ENCODE measurements at regions not wholly inside any gene's neighbourhood (a gene's known extent, or its start where the extent isn't known, plus 50 kb on each side); places are given as distances from the start of the nearest gene placed in this dataset.

DNA sequence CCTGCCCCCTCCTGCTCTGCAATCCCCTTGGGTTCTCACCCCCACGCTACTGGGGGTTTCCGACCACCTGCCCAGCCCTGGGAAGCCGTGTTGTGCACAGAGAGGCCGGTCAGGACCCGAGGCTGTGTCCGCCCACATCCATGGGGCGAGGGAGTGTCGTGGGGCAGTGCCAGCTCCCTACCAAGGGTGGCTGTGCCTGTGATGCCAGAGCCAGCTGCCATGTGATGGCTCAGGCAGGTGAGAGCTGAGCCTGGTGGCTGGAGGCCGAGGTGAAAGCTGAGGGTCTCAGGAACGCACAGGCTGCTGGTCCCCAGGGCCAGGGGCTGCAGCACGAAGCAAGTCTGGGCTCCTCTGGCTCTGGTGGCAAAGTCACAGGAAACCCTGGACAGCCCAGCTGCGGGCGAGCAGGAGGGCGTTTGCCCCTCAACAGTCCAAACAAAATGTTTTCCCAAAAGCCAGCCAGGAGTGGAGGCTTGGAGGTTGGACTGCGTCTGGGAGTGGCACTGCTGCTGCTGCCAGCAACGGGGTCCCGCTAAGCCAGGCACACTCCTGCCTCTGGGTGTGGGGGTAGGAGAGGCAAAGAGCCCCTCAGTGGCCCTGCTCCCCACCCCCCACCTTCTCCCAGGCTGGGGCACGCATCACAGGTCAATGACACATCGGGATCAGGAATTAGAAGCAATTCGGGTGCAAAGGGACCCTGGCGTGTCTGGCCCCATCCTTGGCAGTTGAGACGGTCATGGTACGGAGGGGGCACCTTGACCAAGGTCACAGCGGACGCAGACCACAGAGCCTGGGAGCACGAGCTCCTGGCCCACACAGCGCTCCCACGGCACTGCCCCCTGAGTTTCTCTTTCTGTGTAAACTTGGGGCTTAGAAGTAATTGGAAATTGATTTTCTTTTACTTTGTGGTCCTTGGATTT lies 72.4 kb upstream of the GPC1 start:
- DNase-seq = no peak

- no peak for DNase-seq
Observed at GRCh38 chr2:240363746-240364581, 71.5 kb upstream of the GPC1 start.

- no peak for DNase-seq
Observed at GRCh38 chr2:240364582-240364960, 70.9 kb upstream of the GPC1 start.

DNA sequence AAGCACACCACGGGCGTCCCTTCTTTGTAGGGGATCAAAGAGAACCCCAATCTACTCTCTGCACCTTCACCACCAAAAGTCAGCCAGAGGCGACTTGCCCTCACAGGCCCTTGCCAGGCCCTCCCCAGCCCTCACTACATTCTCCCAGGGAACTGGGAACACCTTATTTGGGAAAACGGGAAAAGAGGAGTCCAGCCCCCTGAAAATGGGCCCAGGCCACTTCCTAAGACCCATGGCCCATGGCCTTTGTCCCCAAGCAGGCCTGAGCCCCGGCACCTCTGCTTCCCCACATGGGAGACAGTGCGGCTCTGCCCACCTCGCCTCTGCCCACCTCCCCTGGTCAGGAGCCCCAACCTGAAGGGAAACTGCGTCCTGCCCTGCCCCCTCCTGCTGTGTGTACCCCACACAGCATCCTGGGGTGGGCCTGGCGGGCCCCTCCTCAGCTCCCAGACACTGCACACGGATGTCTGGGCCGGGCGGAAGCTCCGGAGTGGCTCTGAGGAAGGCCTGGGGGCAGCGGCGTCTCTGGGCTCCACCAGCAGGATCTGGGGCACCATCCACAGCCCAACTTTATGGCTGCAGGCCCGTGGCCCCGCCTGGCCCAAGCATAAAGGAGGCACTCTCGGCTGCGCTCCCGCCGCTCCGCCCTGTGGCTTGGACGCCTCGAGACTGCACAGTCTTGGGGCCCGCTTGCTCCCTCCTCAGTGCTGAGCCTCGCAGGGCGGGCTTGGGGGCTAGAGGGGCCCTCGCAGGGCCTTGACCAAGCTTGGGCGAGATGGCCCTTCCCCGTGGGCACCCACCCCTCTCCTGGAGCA lies 70.3 kb upstream of the GPC1 start:
- no peak for DNase-seq

DNA sequence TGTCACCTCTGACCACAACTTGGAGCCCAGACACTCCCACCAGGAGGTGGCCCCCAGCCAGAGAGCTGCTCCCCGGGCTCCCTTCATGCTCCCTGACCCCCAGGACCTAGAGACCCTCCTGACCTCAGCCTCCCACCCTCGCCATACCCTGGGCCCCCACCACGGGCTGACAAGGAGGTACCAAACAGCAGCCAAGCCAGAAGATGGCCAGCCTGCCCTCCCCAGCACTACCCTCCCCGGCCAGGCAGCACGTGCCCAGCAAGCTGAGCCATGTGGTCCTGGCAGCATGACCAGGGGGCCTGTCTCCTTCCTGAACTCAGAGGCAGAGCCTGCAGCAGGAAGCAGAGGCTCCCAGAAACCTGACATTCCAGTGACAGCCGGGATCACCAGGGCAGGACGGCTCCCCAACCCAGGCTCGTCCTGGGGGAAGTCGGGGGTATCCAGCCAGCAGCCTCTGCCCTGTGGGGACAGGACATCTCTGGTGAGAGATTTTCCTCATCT lies 69.4 kb upstream of the GPC1 start:
- DNase-seq = no peak

GRCh38 chr2:240366901-240367300 lies 68.6 kb upstream of the GPC1 start:
- no peak for DNase-seq

- no peak for DNase-seq
Observed at GRCh38 chr2:240367721-240368120, 67.7 kb upstream of the GPC1 start.

DNA sequence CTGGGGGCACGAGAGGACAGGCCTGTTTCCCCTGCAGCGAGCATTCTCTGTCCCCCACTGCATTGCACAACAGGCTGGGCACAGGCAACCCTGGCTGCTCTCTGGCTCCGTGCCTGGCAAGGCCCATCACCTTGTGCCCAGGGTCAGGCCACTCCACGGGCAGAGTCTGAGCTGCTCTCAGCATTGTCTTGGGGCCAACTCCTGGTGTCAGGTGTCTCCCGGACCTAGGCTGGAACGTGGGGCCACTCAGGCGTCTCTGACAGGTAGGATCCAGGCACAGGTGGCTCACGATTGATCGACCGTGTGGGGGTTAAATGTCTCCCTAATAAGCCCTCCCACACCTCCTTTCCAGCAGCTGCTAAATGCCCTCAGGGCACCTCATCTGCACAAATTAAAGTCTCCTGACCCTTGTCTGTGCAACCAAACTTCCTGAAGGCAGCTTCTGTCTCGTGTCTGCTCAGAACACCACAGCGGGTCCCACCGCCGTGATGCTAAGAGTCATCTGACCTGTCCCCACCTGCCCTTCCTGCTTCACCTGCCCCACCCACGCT lies 66.6 kb upstream of the GPC1 start:
- no peak for DNase-seq

DNA sequence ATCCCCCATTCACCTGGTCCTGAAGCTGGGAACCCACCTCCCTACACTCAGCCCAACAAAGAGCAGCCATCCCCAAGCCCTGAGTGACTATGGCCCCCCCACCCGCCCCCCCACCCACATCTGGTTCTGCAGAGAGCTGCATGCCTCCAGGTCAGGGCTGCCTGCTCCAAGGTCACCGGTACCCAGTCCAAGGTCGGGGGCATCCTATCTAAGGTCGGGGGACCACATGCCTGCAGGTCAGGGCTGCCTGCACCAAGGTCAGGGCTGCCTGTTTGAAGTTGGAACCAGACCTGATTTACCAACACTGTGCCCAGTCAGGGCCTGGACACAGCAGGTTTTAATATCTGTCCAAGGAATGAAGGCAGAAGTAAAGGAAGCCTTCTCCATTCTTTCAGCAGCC lies 66.1 kb upstream of the GPC1 start:
- DNase-seq = no peak

DNA sequence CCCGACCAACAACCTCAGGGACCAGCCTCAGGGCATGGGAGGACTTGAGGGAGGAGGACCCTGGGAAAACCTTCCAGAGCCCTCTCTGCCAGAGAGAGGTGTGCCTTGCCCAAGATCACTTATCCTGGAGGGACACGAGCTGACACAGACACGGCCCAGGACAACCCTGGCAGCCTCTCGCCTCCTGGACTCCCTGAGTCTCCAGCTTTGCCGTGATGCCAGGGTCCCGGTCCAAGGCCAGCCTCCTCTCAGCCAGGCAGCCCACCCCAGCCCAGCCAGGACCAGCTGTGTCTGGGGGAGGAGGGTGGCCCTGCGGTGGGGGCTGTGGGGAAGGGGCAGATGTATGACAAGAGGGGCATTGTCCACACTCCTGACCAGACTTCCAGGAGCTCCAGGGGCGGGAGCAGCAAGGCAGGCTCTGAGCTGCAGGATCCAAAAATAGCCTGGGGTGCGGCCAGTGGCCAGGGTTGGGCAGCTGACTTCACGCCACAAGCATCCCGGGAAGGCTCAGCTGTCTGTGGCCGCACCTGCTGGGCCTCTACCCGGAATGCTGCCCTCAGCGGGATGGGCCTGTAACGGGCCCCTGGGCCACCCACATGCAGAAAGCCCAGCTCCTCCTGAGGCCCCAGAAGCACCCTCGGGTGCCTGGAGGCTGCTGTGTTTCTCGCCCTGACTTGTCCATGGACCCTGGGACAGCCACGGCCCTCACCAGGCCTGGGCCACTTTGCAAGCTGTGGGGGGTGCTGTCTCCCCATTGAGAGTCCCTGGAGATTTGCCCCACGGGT lies 65.5 kb upstream of the GPC1 start:
- no peak for DNase-seq

DNA sequence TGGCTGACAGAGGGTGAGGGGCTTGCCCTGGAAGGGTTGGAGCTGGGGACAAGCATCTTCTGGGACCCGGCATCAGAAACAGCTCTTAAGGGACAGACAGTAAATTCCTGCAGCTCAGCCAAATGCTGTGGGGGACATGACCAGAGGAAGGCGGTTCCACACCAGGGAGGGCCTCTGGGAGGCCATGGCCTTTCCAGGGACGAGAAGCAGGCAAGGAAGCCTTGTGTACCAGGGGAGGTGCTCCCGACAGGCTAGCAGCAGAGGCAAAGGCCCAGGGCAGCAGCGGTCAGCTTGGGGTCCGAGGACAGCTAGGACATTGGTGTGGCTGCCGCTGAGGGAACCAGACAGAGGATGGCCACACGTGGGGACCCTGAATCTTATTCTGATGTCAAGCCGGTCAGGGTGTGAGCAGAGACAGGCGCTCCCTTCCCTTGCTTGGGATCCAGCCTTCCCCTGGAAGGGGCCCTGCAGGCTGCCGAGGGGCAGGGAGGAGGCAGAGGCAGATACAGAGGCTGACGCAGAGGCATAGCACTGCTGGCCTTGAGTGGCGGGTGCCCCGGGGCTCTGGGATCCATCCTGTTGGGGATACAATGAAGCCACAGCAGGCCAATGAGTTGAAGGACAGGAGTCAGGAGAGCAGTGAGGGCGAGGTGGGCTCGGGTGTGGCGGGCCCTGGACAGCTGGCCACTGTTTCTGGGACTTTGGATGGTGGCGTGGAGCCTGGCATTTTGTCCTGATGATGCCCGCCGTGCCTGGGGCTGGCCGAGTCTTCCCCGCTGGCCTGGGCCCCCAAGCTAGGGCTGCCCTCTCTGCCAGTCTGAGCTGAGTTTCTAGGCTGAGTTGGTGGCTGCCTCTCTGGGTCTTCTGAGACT lies 64.1 kb upstream of the GPC1 start:
- DNase-seq = no peak

DNA sequence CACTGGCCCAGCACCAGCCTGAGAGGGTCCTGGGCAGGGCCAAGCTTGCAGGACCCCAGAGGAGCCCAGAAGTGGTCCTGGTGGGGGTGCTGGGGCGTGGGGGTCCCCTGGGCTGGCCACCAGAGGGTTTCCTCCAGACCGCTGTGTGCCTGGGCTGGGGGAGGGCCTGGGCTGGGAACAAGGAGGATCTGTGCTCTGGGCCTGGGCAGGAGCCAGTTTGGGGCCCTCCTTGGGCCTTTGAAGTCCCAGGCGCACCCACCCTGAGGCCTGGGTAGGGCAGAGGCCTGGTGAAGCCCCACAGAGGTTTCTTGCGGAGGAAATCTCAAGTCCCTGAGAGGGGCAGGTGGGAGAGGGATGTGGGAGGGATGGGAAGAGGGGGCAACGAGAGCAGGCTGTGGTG lies 63.4 kb upstream of the GPC1 start:
- DNase-seq = no peak

GRCh38 chr2:240373289-240373885 lies 62.1 kb upstream of the GPC1 start:
- no peak for DNase-seq

DNA sequence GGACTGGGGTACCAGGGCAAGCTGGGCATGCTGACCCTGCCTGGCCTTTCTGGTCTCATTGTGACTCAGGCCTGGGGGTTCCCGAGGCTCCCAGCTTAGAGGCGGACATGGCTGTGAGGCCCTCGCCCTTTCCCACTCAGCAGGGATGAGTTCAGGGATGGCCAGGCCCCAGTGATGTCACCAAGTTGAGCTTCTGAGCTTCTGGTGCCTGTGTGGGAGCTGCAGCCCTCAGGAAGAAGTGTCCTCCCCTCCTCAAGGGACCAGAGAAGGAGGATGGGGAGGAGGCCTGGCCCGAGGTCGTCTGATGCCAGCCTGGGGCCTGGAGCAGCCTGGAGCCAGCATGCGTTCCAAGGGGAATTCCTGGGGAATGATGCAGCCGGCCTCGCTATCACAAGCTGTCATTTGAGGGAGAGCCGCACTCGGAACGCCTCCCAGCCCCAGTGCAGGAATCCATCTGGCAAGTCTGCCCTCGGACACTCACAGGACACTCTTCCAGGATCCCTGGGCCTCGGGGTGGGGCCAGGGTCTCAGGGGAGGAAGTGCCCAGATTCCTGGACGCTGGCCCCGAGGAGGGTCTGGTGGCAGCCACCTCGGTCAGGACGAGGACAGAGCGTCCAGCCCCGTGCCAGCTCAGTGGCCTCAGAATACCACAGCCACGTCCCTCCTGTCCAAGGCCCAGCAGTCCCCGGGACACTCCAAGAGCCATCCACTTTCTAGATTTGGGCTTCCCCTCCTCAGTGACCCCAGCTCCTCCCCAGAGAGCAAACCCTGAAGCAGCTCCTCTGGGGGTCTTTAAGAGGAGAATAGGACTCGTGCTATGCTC lies 61.2 kb upstream of the GPC1 start:
- no peak for DNase-seq

DNA sequence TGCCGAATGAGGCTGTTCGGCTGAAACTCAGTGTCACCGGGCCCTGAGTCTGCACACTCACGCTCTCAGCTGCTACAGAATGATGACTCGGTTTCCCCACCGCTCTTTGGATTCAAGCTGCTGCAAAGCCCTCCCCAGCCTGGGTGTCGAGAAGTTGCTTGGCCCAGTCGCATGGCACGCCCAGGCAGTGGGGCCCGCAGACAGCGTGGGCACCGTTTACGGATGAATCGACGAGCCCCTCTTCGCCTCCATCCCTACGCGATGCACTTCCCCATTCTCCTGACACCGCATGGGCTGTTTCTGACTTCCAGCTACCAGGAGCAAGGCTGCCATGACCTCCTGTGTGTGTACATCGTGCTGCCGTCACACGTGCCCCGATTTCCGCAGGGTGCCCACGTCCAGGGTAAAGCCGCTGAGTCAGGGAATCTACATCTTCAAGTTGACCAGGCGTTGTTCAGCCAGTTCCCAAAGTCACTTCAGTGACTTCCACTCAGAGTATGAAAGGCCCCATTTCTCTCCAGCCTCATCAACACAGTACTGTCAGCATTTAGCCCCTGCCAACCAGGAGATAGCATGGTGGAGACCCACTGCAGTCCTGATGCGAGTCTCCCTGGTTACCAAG lies 60.3 kb upstream of the GPC1 start:
- no peak for DNase-seq

- DNase-seq = no peak
Observed at GRCh38 chr2:240376739-240377138, 58.7 kb upstream of the GPC1 start.

- DNase-seq = no peak
Observed at GRCh38 chr2:240377366-240377765, 58.1 kb upstream of the GPC1 start.

DNA sequence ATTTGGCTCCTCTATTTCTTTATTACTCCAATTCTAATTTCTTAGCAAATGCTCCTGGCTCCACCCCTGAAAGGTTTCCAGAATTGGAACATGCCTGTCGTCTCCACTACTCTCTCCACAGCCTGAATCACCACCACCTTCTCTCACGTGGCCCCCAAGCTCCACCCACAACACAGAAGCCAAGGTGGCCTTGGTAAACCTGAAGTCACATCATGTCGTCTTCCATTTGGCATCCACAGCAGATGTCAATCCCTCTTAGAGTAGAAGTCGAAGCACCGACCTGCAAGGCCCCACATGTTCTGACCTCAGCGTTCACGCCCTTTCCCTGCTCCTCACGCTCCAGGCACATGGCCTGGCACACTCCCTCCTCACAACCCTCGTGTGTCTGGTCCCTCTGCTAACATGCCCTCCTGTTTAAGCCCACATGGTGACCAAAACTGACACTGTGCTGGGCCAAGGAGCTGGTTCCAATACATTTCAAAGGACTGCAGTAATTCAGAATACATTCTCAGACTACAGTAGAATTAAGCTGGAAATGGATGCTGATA lies 56.3 kb upstream of the GPC1 start:
- DNase-seq = no peak
